Urothelium cell line (cell line): ENCODE measurements at regions not wholly inside any gene's neighbourhood (a gene's known extent, or its start where the extent isn't known, plus 50 kb on each side); places are given as distances from the start of the nearest gene placed in this dataset.
"Not testable (repeated sequence)": the region's sequence is repeated elsewhere in the genome, so short reads cannot be mapped to it uniquely, and the experiment has no call there.

Experiments used
- DNase-seq: peaks from one replicate; pipeline ENCODE4 v3.0.0; 2011; ENCODE audit warnings: low spot score, mixed read lengths
- FAIRE-seq: peaks from 2 replicates; lab custom pipeline; 2011; peaks lifted over from hg19 to GRCh38; lab: Jason Lieb, UNC

- DNase-seq = no peak
- FAIRE-seq = peak; percentile 50
These were observed 367.0 kb downstream of the FOXL1 start for GRCh38 chr16:86945166-86945900.

- peak; percentile 65 for DNase-seq
These were observed 368.0 kb downstream of the FOXL1 start for GRCh38 chr16:86946396-86946795.

GRCh38 chr16:86946981-86947380 is 368.6 kb downstream of the FOXL1 start:
- DNase-seq (no peak), FAIRE-seq (no peak)

More at GRCh38 chr16:86946396-86946795, 368.0 kb downstream of the FOXL1 start:
- peak; percentile 52 for FAIRE-seq

- no peak for FAIRE-seq
These were observed 369.1 kb downstream of the C16orf95 start for GRCh38 chr16:86948046-86948445.

GRCh38 chr16:86949116-86949515 is 368.1 kb downstream of the C16orf95 start:
- DNase-seq (no peak), FAIRE-seq (no peak)

More at GRCh38 chr16:86948046-86948445, 369.1 kb downstream of the C16orf95 start:
- DNase-seq = no peak

- no peak for FAIRE-seq
These were observed 367.6 kb downstream of the C16orf95 start for GRCh38 chr16:86949630-86950029.

GRCh38 chr16:86951041-86951822 is 366.0 kb downstream of the C16orf95 start:
- FAIRE-seq (peak; percentile 100), DNase-seq (no peak)

More at GRCh38 chr16:86949630-86950029, 367.6 kb downstream of the C16orf95 start:
- DNase-seq = no peak

- FAIRE-seq = no peak
- peak; percentile 85 for DNase-seq
These were observed 365.2 kb downstream of the C16orf95 start for GRCh38 chr16:86951831-86952598.

- FAIRE-seq = no peak
- peak; percentile 40 for DNase-seq
These were observed 364.4 kb downstream of the C16orf95 start for GRCh38 chr16:86952769-86953168.

- DNase-seq (no peak), FAIRE-seq (no peak)
These were observed 363.4 kb downstream of the C16orf95 start for GRCh38 chr16:86953631-86954391.

- FAIRE-seq = no peak
- DNase-seq = no peak
These were observed 361.9 kb downstream of the C16orf95 start for GRCh38 chr16:86955136-86955855.

GRCh38 chr16:86956437-86956836 is 360.8 kb downstream of the C16orf95 start:
- FAIRE-seq = peak; percentile 5
- DNase-seq = no peak

GRCh38 chr16:86957662-86958198 is 359.5 kb downstream of the C16orf95 start:
- not testable (repeated sequence) for DNase-seq, FAIRE-seq

- peak; percentile 20 for FAIRE-seq
- no peak for DNase-seq
These were observed 358.8 kb downstream of the C16orf95 start for GRCh38 chr16:86958423-86958822.

GRCh38 chr16:86959091-86959651 is 358.0 kb downstream of the C16orf95 start:
- FAIRE-seq = no peak
- DNase-seq = no peak

- no peak for DNase-seq
- FAIRE-seq = no peak
These were observed 357.5 kb downstream of the C16orf95 start for GRCh38 chr16:86959729-86960128.

- no peak for FAIRE-seq
These were observed 356.9 kb downstream of the C16orf95 start for GRCh38 chr16:86960266-86960665.

GRCh38 chr16:86961171-86961601 is 356.0 kb downstream of the C16orf95 start:
- peak; percentile 32 for FAIRE-seq
- DNase-seq = no peak

More at GRCh38 chr16:86960266-86960665, 356.9 kb downstream of the C16orf95 start:
- DNase-seq = no peak

GRCh38 chr16:86962259-86962658 is 354.9 kb downstream of the C16orf95 start:
- DNase-seq (no peak), FAIRE-seq (no peak)
